Keratinocyte (primary cell): ENCODE measurements at regions not wholly inside any gene's neighbourhood (a gene's known extent, or its start where the extent isn't known, plus 50 kb on each side); places are given as distances from the start of the nearest gene placed in this dataset.
A peak's percentile ranks its signal among the peaks of the same experiment; 100 is the strongest.

Experiments
- DNase-seq: peaks from one replicate; pipeline ENCODE4 v3.0.0-alpha.2; 2011; ENCODE audit warnings: low read depth, missing footprints, low spot score
- FAIRE-seq: peaks from 2 replicates; lab custom pipeline; 2011; peaks lifted over from hg19 to GRCh38; lab: Jason Lieb, UNC
- H2AFZ ChIP-seq: 2 replicates; pipeline ENCODE4 v1.6.0; 2012; ENCODE audit warnings: low read length, control low read depth, inconsistent platforms; ENCODE audit not compliant: control insufficient read depth
- H3K27ac ChIP-seq: 2 replicates; pipeline ENCODE4 v1.5.1; 2011; ENCODE audit warnings: low read length; ENCODE audit not compliant: control insufficient read depth, insufficient read depth
- H3K27me3 ChIP-seq: 3 replicates; pipeline ENCODE4 v1.6.0; 2011; ENCODE audit warnings: low read length; ENCODE audit not compliant: control insufficient read depth, insufficient read depth; ENCODE audit errors: extremely low read depth
- H3K36me3 ChIP-seq, 2 experiments: 2 replicates in 1 of 2; 3 replicates in 1 of 2; pipeline ENCODE4 v1.5.1; 2011; ENCODE audit warnings: low read length in 2 of 2, mild to moderate bottlenecking in 1 of 2; ENCODE audit not compliant: control insufficient read depth in 2 of 2, insufficient read depth in 2 of 2; ENCODE audit errors: extremely low read depth in 1 of 2
- H3K4me1 ChIP-seq: 3 replicates; pipeline ENCODE4 v1.5.1; 2011; ENCODE audit warnings: low read length; ENCODE audit not compliant: control insufficient read depth, insufficient read depth; ENCODE audit errors: extremely low read depth
- H3K4me2 ChIP-seq: 3 replicates; pipeline ENCODE4 v1.6.0; 2011; ENCODE audit warnings: low read depth, low read length; ENCODE audit not compliant: control insufficient read depth, insufficient read depth; ENCODE audit errors: extremely low read depth
- H3K4me3 ChIP-seq, 3 experiments: fragments of 200-600 bp in 1 of 3; sonication (generic) in 1 of 3; 2 replicates in 2 of 3; 3 replicates in 1 of 3; pipeline ENCODE4 v1.5.1; 2011 to 2016; ENCODE audit warnings: low read length in 3 of 3, mild to moderate bottlenecking in 3 of 3, control low read depth in 2 of 3, inconsistent platforms in 1 of 3, low read depth in 1 of 3, mixed read lengths in 1 of 3, mixed run types in 1 of 3, moderate library complexity in 1 of 3; ENCODE audit not compliant: control insufficient read depth in 2 of 3, insufficient read depth in 2 of 3; ENCODE audit errors: extremely low read depth in 1 of 3
- H3K79me2 ChIP-seq: 2 replicates; pipeline ENCODE4 v1.6.0; 2012; ENCODE audit warnings: low read length; ENCODE audit not compliant: control insufficient read depth, insufficient read depth
- H3K9ac ChIP-seq: 3 replicates; pipeline ENCODE4 v1.6.0; 2011; ENCODE audit warnings: low read length; ENCODE audit not compliant: control insufficient read depth, insufficient read depth; ENCODE audit errors: extremely low read depth
- H3K9me1 ChIP-seq: 3 replicates; pipeline ENCODE4 v1.6.0; 2011; ENCODE audit warnings: low read length; ENCODE audit not compliant: control insufficient read depth, insufficient read depth; ENCODE audit errors: extremely low read depth
- H3K9me3 ChIP-seq: 2 replicates; pipeline ENCODE4 v1.5.1; 2012; ENCODE audit warnings: low read depth, low read length; ENCODE audit not compliant: control insufficient read depth
- H4K20me1 ChIP-seq: 3 replicates; pipeline ENCODE4 v1.6.0; 2011; ENCODE audit warnings: low read length; ENCODE audit not compliant: control insufficient read depth, insufficient read depth; ENCODE audit errors: extremely low read depth
- CTCF ChIP-seq, 3 experiments: IDR thresholded peaks in 1 of 3; conservative IDR thresholded peaks in 1 of 3; optimal IDR thresholded peaks in 1 of 3; 2 replicates in 2 of 3; 3 replicates in 1 of 3; pipeline versions ENCODE3 to v1.5.1; 2011; ENCODE audit warnings: low read length in 3 of 3, mild to moderate bottlenecking in 3 of 3, moderate library complexity in 2 of 3, control low read depth in 1 of 3, inconsistent platforms in 1 of 3; ENCODE audit not compliant: insufficient read depth in 2 of 3; ENCODE audit errors: extremely low read depth in 1 of 3
- EZH2 ChIP-seq: IDR thresholded peaks from one replicate; pipeline ENCODE4 v1.6.1; 2012; ENCODE audit warnings: inconsistent platforms, mild to moderate bottlenecking, low read length, moderate library complexity
- dilution Hi-C: fragments of 300-500 bp; cut with MboI; formaldehyde crosslinking; loops from one replicate; pipeline ENCODE4 v1.7.0; 2020; ENCODE audit warnings: low sequenced_read_pairs; ENCODE audit not compliant: extremely low pct_ligation_motif_present

- dilution Hi-C loops = no loop called here
- peak overlapping the region; percentile 25 for H2AFZ ChIP-seq
- H4K20me1 ChIP-seq = no peaks in the 10 kb centered on the region
These were observed 567.3 kb upstream of the BTBD3 start for GRCh38 chr20:11350126-11351005.

GRCh38 chr20:11352041-11352440 lies 565.7 kb upstream of the BTBD3 start:
- Histone ChIP-seq H3K4me3 (no peak overlapping the region), H3K27me3 (no peaks in the 10 kb centered on the region), H3K27ac (no peak overlapping the region), H3K79me2 (no peaks in the 10 kb centered on the region), H3K9ac (no peak overlapping the region), H2AFZ (no peak overlapping the region), H3K4me1 (peaks cover 16% of the 10 kb centered on the region), H4K20me1 (no peaks in the 10 kb centered on the region), H3K9me3 (no peaks in the 10 kb centered on the region), H3K9me1 (no peaks in the 10 kb centered on the region), H3K4me2 (no peak overlapping the region), H3K36me3 (no peaks in the 10 kb centered on the region)
- dilution Hi-C loops = no loop called here
- TF ChIP-seq EZH2 (no peak), CTCF (optimal IDR thresholded peaks at IDR 0.05 in 1 of 3, IDR thresholded peaks at IDR 0.05 in 1 of 3, conservative IDR thresholded peaks at IDR 0.05 in 1 of 3; ENCODE audit: extremely low read depth in 1 of 3, insufficient read depth in 2 of 3, low read length in 3 of 3) (no peak)
- DNase-seq (no peak), FAIRE-seq (no peak)

More at GRCh38 chr20:11350126-11351005, 567.3 kb upstream of the BTBD3 start:
- peaks cover 16% of the 10 kb centered on the region for H3K4me1 ChIP-seq
- TF ChIP-seq EZH2 = no peak
- peak in 1 of 3 experiments; percentile 38 for TF ChIP-seq CTCF (optimal IDR thresholded peaks at IDR 0.05 in 1 of 3, IDR thresholded peaks at IDR 0.05 in 1 of 3, conservative IDR thresholded peaks at IDR 0.05 in 1 of 3; ENCODE audit: extremely low read depth in 1 of 3, insufficient read depth in 2 of 3, low read length in 3 of 3)
- H3K27me3 ChIP-seq = no peaks in the 10 kb centered on the region
- no peaks in the 10 kb centered on the region for H3K9me3 ChIP-seq
- H3K27ac ChIP-seq = peak overlapping the region; percentile 63
- FAIRE-seq (peak; percentile 99), DNase-seq (peak; percentile 89)
- no peak overlapping the region for H3K4me3 ChIP-seq
- H3K79me2 ChIP-seq = no peaks in the 10 kb centered on the region
- no peaks in the 10 kb centered on the region for H3K9me1 ChIP-seq
- H3K36me3 ChIP-seq = no peaks in the 10 kb centered on the region
- peak overlapping the region; percentile 37 for H3K9ac ChIP-seq
- H3K4me2 ChIP-seq = peak overlapping the region; percentile 70
